Omental fat pad (tissue), 3 donors: ENCODE measurements at regions not wholly inside any gene's neighbourhood (a gene's known extent, or its start where the extent isn't known, plus 50 kb on each side); places are given as distances from the start of the nearest gene placed in this dataset.
"Not testable (repeated sequence)": the region's sequence is repeated elsewhere in the genome, so short reads cannot be mapped to it uniquely, and the experiment has no call there.

Experiments used
- ATAC-seq: fragments of 150-250 bp; one replicate; pipeline ENCODE4 v1.9.1; 2016; ENCODE audit warnings: mild to moderate bottlenecking, moderate library complexity; ENCODE audit not compliant: low FRiP score
- DNase-seq: peaks from one replicate; pipeline ENCODE4 v3.0.0-alpha.2; 2019; ENCODE audit warnings: low spot score
- TF ChIP-seq, protein P1 (sequence below), 3 donors: fragments of 450-650 bp; IDR thresholded peaks; one replicate each; pipeline ENCODE4 v1.5.1; 2016 to 2017; ENCODE audit warnings: antibody characterized with exemption in 3 of 3, mild to moderate bottlenecking in 3 of 3, moderate library complexity in 2 of 3

DNA sequence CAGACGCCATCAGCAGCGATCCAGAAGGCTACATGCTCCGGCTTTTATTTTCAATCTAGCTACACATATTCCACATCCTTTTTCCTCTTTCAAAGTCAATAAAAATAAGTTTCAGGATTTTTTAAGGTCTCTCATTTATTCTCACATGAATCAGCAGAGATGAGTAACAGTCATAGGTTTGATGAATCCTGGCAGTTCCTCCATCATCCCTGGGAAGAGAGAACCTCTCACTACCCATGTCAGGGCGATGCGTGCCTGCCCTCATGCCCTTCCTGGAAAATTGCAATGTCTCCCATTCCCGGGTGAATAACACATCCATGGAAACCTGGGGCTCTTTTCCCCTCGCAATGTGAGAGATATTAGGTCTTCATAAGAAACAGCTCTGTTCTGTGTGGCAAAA lies 301.1 kb upstream of the SMIM21 start:
- DNase-seq (no peak), ATAC-seq (no peak)
- TF ChIP-seq, protein P1, sequence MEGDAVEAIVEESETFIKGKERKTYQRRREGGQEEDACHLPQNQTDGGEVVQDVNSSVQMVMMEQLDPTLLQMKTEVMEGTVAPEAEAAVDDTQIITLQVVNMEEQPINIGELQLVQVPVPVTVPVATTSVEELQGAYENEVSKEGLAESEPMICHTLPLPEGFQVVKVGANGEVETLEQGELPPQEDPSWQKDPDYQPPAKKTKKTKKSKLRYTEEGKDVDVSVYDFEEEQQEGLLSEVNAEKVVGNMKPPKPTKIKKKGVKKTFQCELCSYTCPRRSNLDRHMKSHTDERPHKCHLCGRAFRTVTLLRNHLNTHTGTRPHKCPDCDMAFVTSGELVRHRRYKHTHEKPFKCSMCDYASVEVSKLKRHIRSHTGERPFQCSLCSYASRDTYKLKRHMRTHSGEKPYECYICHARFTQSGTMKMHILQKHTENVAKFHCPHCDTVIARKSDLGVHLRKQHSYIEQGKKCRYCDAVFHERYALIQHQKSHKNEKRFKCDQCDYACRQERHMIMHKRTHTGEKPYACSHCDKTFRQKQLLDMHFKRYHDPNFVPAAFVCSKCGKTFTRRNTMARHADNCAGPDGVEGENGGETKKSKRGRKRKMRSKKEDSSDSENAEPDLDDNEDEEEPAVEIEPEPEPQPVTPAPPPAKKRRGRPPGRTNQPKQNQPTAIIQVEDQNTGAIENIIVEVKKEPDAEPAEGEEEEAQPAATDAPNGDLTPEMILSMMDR (IDR thresholded peaks at IDR 0.05), result no peak

DNA sequence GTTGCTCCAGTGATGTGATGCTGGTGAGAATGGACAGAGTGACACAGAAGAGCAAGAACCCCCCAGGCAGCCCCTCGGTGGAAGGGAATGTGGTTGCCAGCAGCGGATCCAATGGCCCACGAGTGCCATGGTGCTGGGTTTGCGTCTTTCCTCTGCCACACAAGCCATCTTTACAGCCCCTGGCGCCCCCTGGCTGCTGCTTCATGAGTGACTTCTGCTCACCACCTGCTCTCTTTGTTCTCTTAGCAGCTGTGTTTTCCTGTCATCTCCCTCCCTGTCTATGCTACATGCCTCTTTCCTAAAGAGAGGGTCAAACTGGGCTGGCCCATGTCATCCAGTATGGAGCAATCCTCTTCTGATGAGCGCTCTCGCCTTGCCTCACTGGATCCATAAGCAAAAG lies 300.0 kb upstream of the SMIM21 start:
- no peak for ATAC-seq
- TF ChIP-seq, protein P1 (IDR thresholded peaks at IDR 0.05), result no peak

DNA sequence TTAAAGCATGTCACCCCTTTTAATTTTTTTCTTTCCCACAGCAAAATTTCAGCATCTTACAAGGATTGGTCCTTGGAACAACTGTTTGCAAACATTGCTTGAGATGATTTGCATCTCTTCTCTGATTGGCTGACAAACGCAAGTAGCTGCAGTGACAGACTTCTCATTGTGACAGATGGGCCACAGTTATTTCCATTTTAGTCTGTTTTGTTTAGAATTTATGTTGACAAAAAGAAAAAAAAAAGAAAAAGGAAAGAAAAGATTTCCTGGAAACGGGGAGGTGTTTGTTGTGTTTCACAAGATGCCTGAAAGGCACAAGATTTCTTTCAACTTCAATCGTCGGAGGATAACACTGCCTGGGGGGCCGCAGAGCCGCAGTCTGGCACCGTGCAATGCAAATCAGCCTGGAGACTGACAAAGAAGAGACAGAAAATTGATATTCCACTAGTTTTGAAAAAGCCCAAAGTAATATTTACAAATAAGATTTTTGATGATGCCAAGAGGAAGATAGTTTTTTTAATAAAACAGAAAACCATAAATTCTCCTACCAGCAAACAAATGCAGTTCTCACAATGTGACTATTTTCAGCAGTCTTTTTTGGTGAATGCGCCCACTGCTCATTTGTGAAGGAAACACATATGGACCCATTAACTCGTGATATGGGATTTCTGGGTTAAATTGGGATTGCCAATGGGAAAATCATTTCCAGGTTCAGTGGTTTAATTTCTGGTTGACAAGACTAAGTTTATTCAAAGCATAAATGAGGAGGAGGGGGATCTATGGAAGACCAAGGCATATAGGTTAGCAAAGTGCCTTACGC lies 296.2 kb upstream of the SMIM21 start:
- ATAC-seq (no peak), DNase-seq (no peak)
- TF ChIP-seq, protein P1 (IDR thresholded peaks at IDR 0.05), result no peak

More for the DNA sequence above, 300.0 kb upstream of the SMIM21 start:
- DNase-seq, result no peak

DNA sequence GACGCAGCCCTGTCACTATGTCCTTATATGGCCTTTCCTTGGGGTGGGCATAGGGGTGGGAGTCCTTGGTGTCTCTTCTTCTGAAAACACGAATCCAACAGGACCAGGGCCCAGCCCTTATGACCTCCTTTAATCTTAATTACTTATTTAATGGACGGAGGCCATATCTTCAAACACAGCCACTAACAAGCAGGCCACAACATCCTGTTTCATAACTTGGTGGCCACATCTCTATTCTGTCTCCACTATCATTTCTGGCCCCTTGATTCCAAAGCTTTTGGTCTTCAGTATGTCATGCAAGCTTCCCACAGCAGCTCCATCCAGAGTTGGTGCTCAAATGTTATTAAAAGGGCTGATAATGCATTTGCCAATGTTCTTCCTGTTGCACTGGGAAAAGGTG lies 287.3 kb upstream of the SMIM21 start:
- DNase-seq (no peak), ATAC-seq (no peak)
- TF ChIP-seq, protein P1 (IDR thresholded peaks at IDR 0.05), result no peak

DNA sequence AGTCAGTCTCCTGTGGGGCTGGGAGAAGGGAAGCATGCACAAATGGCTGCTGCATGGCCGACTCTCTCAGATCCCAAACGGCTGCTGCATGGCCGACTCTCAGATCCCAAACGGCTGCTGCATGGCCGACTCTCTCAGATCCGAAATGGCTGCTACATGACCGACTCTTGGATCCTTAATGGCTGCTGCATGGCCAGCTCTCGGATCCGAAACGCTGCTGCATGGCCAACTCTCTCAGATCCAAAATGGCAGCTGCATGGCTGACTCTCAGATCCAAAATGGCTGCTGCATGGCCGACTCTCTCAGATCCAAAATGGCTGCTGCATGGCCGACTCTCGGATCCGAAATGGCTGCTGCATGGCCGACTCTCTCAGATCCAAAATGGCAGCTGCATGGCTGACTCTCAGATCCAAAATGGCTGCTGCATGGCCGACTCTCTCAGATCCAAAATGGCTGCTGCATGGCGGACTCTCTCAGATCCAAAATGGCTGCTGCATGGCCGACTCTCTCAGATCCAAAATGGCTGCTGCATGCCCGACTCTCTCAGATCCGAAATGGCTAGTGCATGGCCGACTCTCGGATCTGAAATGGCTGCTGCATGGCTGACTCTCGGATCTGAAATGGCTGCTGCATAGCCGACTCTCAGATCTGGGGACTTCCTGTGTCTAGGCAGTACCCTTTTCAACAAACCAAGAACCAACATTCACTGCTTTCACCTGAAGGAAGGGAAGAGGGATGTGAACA lies 284.8 kb upstream of the SMIM21 start:
- DNase-seq, ATAC-seq: not testable (repeated sequence)

DNA sequence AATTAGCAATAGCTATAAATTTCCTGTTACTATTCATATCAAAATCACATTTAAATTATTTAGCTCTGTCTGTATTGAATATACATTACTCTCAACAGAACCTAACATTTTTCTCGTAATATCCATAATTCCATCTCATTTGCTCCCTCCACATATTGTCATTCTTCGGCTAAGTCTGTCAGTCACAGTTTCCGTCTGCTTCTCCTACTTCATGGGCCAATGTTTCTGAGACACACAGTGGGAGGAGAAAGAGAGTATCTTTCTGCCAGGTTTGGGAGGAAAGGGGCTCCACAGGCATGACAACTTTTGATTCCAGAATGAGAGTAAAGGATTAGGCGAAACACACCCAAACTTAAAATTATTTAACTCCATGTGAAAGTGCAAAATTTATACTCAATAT lies 273.1 kb upstream of the SMIM21 start:
- ATAC-seq, result no peak

DNA sequence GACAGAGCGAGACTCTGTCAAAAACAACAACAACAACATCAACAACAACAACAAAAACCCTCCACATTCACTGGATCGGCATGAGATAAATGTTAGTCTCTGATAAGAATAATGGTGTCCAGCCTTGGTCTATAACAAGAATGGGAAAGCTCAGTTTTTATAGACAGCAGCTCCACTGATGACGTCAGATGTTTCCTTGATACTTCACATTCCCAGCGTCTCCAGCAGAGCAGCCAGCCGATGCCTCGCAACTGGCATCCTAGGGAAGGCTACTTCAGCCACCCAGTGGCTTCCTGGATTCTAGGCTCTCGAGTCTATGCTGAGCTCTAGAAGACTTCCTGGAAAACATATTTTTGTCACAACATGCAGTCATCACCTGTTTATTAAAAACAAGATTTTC lies 271.4 kb upstream of the SMIM21 start:
- DNase-seq (no peak), ATAC-seq (no peak)
- TF ChIP-seq, protein P1 (IDR thresholded peaks at IDR 0.05), result no peak

More for the DNA sequence above, 273.1 kb upstream of the SMIM21 start:
- TF ChIP-seq, protein P1 (IDR thresholded peaks at IDR 0.05), result no peak
- DNase-seq, result no peak
